Neural crest cell (in vitro differentiated cells): ENCODE measurements at regions not wholly inside any gene's neighbourhood (a gene's known extent, or its start where the extent isn't known, plus 50 kb on each side); places are given as distances from the start of the nearest gene placed in this dataset.
A peak's percentile ranks its signal among the peaks of the same experiment; 100 is the strongest.

Experiments
- DNase-seq: peaks from one replicate; pipeline ENCODE4 v3.0.0; 2021; ENCODE audit warnings: low read depth, mixed read lengths, low spot score
- H3K27ac Mint-ChIP-seq: one replicate; pipeline ENCODE4 v1.8.0; 2021; ENCODE audit warnings: mild to moderate bottlenecking, mixed read lengths; ENCODE audit not compliant: unreplicated experiment
- H3K27me3 Mint-ChIP-seq: 2 replicates; pipeline ENCODE4 v1.8.0; 2021; ENCODE audit warnings: low read depth, mild to moderate bottlenecking, mixed read lengths
- H3K36me3 Mint-ChIP-seq: 2 replicates; pipeline ENCODE4 v1.8.0; 2021; ENCODE audit warnings: low read depth, mild to moderate bottlenecking, mixed read lengths
- H3K4me1 Mint-ChIP-seq: 2 replicates; pipeline ENCODE4 v1.8.0; 2021; ENCODE audit warnings: mixed read lengths
- H3K4me3 Mint-ChIP-seq: one replicate; pipeline ENCODE4 v1.8.0; 2021; ENCODE audit warnings: mild to moderate bottlenecking, mixed read lengths
- H3K9me3 Mint-ChIP-seq: 2 replicates; pipeline ENCODE4 v1.8.0; 2021; ENCODE audit warnings: mixed read lengths
- CTCF ChIP-seq: fragments of 200-600 bp; sonication (generic); conservative IDR thresholded peaks from 2 replicates; pipeline ENCODE4 v1.5.0; 2021; ENCODE audit warnings: antibody characterized with exemption, mild to moderate bottlenecking

- TF ChIP-seq CTCF = no peak
- peaks cover 7% of the 10 kb centered on the region for H3K9me3 Mint-ChIP-seq
- no peak overlapping the region for H3K4me3 Mint-ChIP-seq
- no peaks in the 10 kb centered on the region for H3K27me3 Mint-ChIP-seq
- H3K4me1 Mint-ChIP-seq = peaks cover 2% of the 10 kb centered on the region
- no peak overlapping the region for H3K27ac Mint-ChIP-seq
- DNase-seq = no peak
- H3K36me3 Mint-ChIP-seq = peaks cover 2% of the 10 kb centered on the region
Observed at GRCh38 chr5:93008502-93009207, 572.4 kb downstream of the NR2F1-AS1 start.

- no peak for TF ChIP-seq CTCF
- Mint-ChIP-seq H3K36me3 (peaks cover 2% of the 10 kb centered on the region), H3K27me3 (no peaks in the 10 kb centered on the region), H3K4me3 (no peak overlapping the region), H3K9me3 (peaks cover 7% of the 10 kb centered on the region), H3K4me1 (no peaks in the 10 kb centered on the region), H3K27ac (no peak overlapping the region)
- no peak for DNase-seq
Observed at GRCh38 chr5:93006915-93007314, 574.1 kb downstream of the NR2F1-AS1 start.

- peaks cover 9% of the 10 kb centered on the region for H3K36me3 Mint-ChIP-seq
- H3K27ac Mint-ChIP-seq = peak overlapping the region; percentile 85
- no peak for TF ChIP-seq CTCF
- no peak for DNase-seq
- H3K9me3 Mint-ChIP-seq = peaks cover 12% of the 10 kb centered on the region
- H3K27me3 Mint-ChIP-seq = no peaks in the 10 kb centered on the region
- peaks cover 18% of the 10 kb centered on the region for H3K4me1 Mint-ChIP-seq
- no peak overlapping the region for H3K4me3 Mint-ChIP-seq
Observed at GRCh38 chr5:92998456-92998855, 582.6 kb downstream of the NR2F1-AS1 start.

- peaks cover 14% of the 10 kb centered on the region for H3K9me3 Mint-ChIP-seq
- H3K4me1 Mint-ChIP-seq = peaks cover 45% of the 10 kb centered on the region
- peaks cover 7% of the 10 kb centered on the region for H3K36me3 Mint-ChIP-seq
- no peak for TF ChIP-seq CTCF
- H3K27ac Mint-ChIP-seq = no peak overlapping the region
- no peak for DNase-seq
- H3K4me3 Mint-ChIP-seq = no peak overlapping the region
- no peaks in the 10 kb centered on the region for H3K27me3 Mint-ChIP-seq
Observed at GRCh38 chr5:92994392-92994791, 586.6 kb downstream of the NR2F1-AS1 start.

- Mint-ChIP-seq H3K4me3 (peak overlapping the region; percentile 8), H3K4me1 (peaks cover 32% of the 10 kb centered on the region), H3K9me3 (peaks cover 15% of the 10 kb centered on the region), H3K27me3 (no peaks in the 10 kb centered on the region), H3K36me3 (peaks cover 10% of the 10 kb centered on the region), H3K27ac (peak overlapping the region; percentile 58)
- TF ChIP-seq CTCF = no peak
- DNase-seq = no peak
Observed at GRCh38 chr5:92992073-92992472, 588.9 kb downstream of the NR2F1-AS1 start.
